HG03097 (cell line): ENCODE measurements at regions not wholly inside any gene's neighbourhood (a gene's known extent, or its start where the extent isn't known, plus 50 kb on each side); places are given as distances from the start of the nearest gene placed in this dataset.

Source experiments
- ATAC-seq: cut with Tn5 transposase; IDR thresholded peaks from one replicate; pipeline ENCODE4 v1.9.1; 2021; ENCODE audit not compliant: unreplicated experiment, low FRiP score

- ATAC-seq = no peak
These were observed 60.6 kb upstream of the CD34 start for GRCh38 chr1:207971331-207972219.

- no peak for ATAC-seq
These were observed 59.7 kb upstream of the CD34 start for GRCh38 chr1:207970329-207971233.

- no peak for ATAC-seq
These were observed 58.6 kb upstream of the CD34 start for GRCh38 chr1:207969528-207969927.

- ATAC-seq = no peak
These were observed 57.6 kb upstream of the CD34 start for GRCh38 chr1:207968521-207969009.

GRCh38 chr1:207967703-207968102 lies 56.8 kb upstream of the CD34 start:
- no peak for ATAC-seq

GRCh38 chr1:207966521-207966920 lies 55.6 kb upstream of the CD34 start:
- no peak for ATAC-seq

- ATAC-seq = no peak
These were observed 54.8 kb upstream of the CD34 start for GRCh38 chr1:207965392-207966387.

- ATAC-seq = no peak
These were observed 53.5 kb upstream of the CD34 start for GRCh38 chr1:207964195-207964966.

GRCh38 chr1:207963427-207964194 lies 52.7 kb upstream of the CD34 start:
- peak; percentile 89 for ATAC-seq

- peak; percentile 24 for ATAC-seq
These were observed 51.9 kb upstream of the CD34 start for GRCh38 chr1:207962716-207963426.
